ENCODE measurements at regions not wholly inside any gene's neighbourhood (a gene's known extent, or its start where the extent isn't known, plus 50 kb on each side); places are given as distances from the start of the nearest gene placed in this dataset.

DNA sequence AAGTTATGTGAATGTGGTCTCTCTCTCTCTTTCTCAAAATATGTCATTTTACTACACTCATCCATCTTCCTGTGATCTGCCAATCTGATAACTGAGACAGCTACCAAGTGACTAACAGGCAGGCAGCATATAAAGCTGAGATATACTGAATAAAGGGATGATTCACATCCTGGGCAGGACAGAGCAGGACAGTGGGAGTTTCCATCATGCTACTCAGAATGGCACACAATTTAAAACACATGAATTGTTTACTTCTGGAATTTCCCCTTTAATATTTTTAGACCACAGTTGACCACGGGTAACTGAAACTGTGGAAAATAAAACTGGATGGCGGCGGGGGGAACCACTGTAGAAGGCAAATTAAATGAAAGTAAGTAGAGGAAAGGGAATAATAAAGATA, 58.6 kb upstream of the DCTD start (continued):
- TF ChIP-seq, protein P1, sequence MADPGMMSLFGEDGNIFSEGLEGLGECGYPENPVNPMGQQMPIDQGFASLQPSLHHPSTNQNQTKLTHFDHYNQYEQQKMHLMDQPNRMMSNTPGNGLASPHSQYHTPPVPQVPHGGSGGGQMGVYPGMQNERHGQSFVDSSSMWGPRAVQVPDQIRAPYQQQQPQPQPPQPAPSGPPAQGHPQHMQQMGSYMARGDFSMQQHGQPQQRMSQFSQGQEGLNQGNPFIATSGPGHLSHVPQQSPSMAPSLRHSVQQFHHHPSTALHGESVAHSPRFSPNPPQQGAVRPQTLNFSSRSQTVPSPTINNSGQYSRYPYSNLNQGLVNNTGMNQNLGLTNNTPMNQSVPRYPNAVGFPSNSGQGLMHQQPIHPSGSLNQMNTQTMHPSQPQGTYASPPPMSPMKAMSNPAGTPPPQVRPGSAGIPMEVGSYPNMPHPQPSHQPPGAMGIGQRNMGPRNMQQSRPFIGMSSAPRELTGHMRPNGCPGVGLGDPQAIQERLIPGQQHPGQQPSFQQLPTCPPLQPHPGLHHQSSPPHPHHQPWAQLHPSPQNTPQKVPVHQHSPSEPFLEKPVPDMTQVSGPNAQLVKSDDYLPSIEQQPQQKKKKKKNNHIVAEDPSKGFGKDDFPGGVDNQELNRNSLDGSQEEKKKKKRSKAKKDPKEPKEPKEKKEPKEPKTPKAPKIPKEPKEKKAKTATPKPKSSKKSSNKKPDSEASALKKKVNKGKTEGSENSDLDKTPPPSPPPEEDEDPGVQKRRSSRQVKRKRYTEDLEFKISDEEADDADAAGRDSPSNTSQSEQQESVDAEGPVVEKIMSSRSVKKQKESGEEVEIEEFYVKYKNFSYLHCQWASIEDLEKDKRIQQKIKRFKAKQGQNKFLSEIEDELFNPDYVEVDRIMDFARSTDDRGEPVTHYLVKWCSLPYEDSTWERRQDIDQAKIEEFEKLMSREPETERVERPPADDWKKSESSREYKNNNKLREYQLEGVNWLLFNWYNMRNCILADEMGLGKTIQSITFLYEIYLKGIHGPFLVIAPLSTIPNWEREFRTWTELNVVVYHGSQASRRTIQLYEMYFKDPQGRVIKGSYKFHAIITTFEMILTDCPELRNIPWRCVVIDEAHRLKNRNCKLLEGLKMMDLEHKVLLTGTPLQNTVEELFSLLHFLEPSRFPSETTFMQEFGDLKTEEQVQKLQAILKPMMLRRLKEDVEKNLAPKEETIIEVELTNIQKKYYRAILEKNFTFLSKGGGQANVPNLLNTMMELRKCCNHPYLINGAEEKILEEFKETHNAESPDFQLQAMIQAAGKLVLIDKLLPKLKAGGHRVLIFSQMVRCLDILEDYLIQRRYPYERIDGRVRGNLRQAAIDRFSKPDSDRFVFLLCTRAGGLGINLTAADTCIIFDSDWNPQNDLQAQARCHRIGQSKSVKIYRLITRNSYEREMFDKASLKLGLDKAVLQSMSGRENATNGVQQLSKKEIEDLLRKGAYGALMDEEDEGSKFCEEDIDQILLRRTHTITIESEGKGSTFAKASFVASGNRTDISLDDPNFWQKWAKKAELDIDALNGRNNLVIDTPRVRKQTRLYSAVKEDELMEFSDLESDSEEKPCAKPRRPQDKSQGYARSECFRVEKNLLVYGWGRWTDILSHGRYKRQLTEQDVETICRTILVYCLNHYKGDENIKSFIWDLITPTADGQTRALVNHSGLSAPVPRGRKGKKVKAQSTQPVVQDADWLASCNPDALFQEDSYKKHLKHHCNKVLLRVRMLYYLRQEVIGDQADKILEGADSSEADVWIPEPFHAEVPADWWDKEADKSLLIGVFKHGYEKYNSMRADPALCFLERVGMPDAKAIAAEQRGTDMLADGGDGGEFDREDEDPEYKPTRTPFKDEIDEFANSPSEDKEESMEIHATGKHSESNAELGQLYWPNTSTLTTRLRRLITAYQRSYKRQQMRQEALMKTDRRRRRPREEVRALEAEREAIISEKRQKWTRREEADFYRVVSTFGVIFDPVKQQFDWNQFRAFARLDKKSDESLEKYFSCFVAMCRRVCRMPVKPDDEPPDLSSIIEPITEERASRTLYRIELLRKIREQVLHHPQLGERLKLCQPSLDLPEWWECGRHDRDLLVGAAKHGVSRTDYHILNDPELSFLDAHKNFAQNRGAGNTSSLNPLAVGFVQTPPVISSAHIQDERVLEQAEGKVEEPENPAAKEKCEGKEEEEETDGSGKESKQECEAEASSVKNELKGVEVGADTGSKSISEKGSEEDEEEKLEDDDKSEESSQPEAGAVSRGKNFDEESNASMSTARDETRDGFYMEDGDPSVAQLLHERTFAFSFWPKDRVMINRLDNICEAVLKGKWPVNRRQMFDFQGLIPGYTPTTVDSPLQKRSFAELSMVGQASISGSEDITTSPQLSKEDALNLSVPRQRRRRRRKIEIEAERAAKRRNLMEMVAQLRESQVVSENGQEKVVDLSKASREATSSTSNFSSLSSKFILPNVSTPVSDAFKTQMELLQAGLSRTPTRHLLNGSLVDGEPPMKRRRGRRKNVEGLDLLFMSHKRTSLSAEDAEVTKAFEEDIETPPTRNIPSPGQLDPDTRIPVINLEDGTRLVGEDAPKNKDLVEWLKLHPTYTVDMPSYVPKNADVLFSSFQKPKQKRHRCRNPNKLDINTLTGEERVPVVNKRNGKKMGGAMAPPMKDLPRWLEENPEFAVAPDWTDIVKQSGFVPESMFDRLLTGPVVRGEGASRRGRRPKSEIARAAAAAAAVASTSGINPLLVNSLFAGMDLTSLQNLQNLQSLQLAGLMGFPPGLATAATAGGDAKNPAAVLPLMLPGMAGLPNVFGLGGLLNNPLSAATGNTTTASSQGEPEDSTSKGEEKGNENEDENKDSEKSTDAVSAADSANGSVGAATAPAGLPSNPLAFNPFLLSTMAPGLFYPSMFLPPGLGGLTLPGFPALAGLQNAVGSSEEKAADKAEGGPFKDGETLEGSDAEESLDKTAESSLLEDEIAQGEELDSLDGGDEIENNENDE (IDR thresholded peaks at IDR 0.05; ENCODE audit: low read depth, low read length) = no peak

Measured in K562 (cell line).